ENCODE measurements at regions not wholly inside any gene's neighbourhood (a gene's known extent, or its start where the extent isn't known, plus 50 kb on each side); places are given as distances from the start of the nearest gene placed in this dataset.

DNA sequence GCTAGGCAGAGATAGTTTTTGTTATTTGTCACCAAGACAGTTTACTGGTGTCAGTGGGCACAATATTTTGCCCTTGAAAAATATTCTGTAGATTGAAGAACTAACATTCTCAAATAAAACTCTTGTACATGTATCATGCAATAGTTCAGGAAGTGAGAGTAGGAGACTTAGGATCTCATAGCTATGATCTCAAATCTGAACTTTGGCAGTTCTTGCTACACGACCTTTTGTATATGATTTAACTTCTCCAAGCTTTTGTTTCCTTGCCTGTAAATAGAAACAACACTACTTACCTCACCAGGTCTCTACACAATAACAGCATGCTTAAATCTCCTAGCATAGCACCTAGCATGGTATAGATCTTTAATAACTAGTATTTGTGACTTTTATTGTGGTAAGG lies 219.9 kb downstream of the ICOS start:
- DNase-seq: no peak
- TF ChIP-seq, protein P1, sequence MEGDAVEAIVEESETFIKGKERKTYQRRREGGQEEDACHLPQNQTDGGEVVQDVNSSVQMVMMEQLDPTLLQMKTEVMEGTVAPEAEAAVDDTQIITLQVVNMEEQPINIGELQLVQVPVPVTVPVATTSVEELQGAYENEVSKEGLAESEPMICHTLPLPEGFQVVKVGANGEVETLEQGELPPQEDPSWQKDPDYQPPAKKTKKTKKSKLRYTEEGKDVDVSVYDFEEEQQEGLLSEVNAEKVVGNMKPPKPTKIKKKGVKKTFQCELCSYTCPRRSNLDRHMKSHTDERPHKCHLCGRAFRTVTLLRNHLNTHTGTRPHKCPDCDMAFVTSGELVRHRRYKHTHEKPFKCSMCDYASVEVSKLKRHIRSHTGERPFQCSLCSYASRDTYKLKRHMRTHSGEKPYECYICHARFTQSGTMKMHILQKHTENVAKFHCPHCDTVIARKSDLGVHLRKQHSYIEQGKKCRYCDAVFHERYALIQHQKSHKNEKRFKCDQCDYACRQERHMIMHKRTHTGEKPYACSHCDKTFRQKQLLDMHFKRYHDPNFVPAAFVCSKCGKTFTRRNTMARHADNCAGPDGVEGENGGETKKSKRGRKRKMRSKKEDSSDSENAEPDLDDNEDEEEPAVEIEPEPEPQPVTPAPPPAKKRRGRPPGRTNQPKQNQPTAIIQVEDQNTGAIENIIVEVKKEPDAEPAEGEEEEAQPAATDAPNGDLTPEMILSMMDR (IDR thresholded peaks at IDR 0.05): no peak
- no peak for ATAC-seq
- intact Hi-C loops (cut with DNase I): no loop called here
- Histone ChIP-seq H3K27ac (no peak overlapping the region), H3K4me3 (no peak overlapping the region), H3K9me3 (no peaks in the 10 kb centered on the region), H3K36me3 (no peaks in the 10 kb centered on the region), H3K27me3 (no peaks in the 10 kb centered on the region), H3K4me1 (no peaks in the 10 kb centered on the region)

DNA sequence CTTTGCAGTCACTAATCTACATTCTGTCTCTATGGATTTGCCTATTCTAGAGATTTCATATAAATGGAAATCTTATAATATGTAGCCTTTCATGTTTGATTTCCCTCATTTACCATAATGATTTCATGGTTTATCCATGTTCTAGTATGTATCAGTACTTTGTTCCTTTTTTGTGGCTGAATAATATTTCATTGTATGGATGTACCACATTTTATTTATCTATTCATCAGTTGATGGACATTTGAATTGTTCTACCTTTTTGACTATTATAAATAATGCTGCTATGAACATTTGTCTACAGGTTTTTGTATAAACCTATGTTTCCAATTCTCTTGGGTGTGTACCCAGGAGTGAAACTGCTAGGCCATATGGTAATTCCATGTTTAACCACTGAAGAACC lies 221.1 kb downstream of the ICOS start:
- no peak for DNase-seq
- Histone ChIP-seq H3K4me1 (no peaks in the 10 kb centered on the region), H3K27ac (no peak overlapping the region), H3K4me3 (no peak overlapping the region), H3K9me3 (no peaks in the 10 kb centered on the region), H3K36me3 (no peaks in the 10 kb centered on the region), H3K27me3 (no peaks in the 10 kb centered on the region)
- TF ChIP-seq, protein P1 (IDR thresholded peaks at IDR 0.05): no peak
- no peak for ATAC-seq
- intact Hi-C loops (cut with DNase I): no loop called here

DNA sequence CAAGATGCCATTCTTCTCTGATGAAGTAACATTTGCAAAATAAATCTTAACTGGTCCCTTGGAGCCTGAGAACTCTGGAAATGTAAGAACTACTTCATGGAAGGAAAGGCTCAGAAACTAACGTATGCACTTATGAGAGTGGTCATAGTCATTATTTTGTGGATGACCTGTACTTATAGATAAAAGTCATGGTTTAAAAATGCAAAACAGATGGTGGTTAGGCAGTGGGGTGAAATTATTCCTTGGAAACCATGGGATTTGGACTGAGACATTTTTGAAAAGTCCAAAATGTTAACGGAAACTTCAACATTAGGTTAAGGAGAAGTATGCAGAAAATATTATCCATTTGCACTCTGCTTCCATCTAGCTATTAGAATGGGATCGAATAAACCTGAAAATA lies 223.0 kb downstream of the ICOS start:
- Histone ChIP-seq H3K27ac (no peak overlapping the region), H3K27me3 (no peaks in the 10 kb centered on the region), H3K4me1 (no peaks in the 10 kb centered on the region), H3K9me3 (no peaks in the 10 kb centered on the region), H3K36me3 (no peaks in the 10 kb centered on the region), H3K4me3 (no peak overlapping the region)
- no peak for ATAC-seq
- no peak for DNase-seq
- TF ChIP-seq, protein P1 (IDR thresholded peaks at IDR 0.05): no peak
- intact Hi-C loops (cut with DNase I): no loop called here

DNA sequence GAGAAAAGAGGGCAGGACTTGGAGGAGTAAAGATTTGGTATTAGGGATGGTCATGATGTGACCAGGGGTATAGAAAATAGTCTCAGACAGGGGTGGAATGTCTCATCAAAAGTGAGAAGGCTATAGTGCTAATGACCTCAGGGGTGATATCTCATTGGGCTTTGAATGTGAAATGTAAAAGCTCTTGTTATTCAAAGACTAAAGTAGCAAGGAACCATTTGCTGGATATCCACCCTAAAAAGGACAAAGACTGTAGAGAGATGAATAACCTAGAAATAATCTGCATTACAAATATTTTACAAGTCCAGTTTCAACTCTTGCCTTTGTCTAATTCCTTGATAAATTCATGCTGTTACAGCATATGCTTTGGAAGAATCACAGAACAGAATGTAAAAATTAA lies 224.4 kb downstream of the ICOS start:
- ATAC-seq (no peak), DNase-seq (no peak)
- Histone ChIP-seq H3K36me3 (no peaks in the 10 kb centered on the region), H3K27ac (no peak overlapping the region), H3K9me3 (no peaks in the 10 kb centered on the region), H3K4me3 (no peak overlapping the region), H3K27me3 (no peaks in the 10 kb centered on the region), H3K4me1 (no peaks in the 10 kb centered on the region)
- TF ChIP-seq, protein P1 (IDR thresholded peaks at IDR 0.05): no peak
- intact Hi-C loops (cut with DNase I): no loop called here

DNA sequence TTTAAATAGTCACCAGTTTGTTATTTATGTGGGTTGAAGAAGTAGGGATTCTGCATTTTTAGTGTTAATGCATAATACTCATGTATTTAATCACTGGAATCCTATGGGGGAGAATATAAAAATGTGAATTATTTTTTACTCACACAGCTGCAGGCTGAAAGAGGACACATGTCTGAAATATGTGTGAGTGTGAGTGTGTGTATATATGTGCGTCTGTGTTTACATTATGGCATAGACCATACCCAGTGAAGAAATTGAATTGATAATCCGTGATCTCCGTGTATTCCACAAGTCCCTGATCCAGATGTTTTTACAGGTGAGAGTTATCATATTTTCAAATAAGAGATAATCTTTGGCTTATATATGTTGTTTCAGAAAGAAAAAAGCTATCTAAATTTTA lies 225.3 kb downstream of the ICOS start:
- Histone ChIP-seq H3K27me3 (no peaks in the 10 kb centered on the region), H3K36me3 (no peaks in the 10 kb centered on the region), H3K9me3 (no peaks in the 10 kb centered on the region), H3K4me3 (no peak overlapping the region), H3K27ac (no peak overlapping the region), H3K4me1 (no peaks in the 10 kb centered on the region)
- ATAC-seq (no peak), DNase-seq (no peak)
- intact Hi-C loops (cut with DNase I): no loop called here
- TF ChIP-seq, protein P1 (IDR thresholded peaks at IDR 0.05): no peak
